ENCODE measurements at regions not wholly inside any gene's neighbourhood (a gene's known extent, or its start where the extent isn't known, plus 50 kb on each side); places are given as distances from the start of the nearest gene placed in this dataset.

- no peak for TF ChIP-seq ZNF274 (IDR thresholded peaks at IDR 0.05; ENCODE audit: low read depth, low read length)
- TF ChIP-seq YY1 (IDR thresholded peaks at IDR 0.05; ENCODE audit: insufficient read depth, insufficient read length): no peak
- TF ChIP-seq SUZ12 (IDR thresholded peaks at IDR 0.05; ENCODE audit: extremely low read depth, insufficient read depth, insufficient read length): no peak
These were observed 475.2 kb upstream of the CELF2 start for GRCh38 chr10:10542477-10542876.
